Esophagus squamous epithelium (tissue), 5 donors: ENCODE measurements at regions not wholly inside any gene's neighbourhood (a gene's known extent, or its start where the extent isn't known, plus 50 kb on each side); places are given as distances from the start of the nearest gene placed in this dataset.

Source experiments
- DNase-seq: peaks from one replicate; lab custom pipeline; 2025; lab: John Stamatoyannopoulos, UW
- H3K27ac ChIP-seq, 4 donors: fragments of 200-600 bp; sonication (generic); one replicate each; pipeline ENCODE4 v1.5.1; 2016 to 2019; ENCODE audit warnings: mild to moderate bottlenecking in 1 of 4
- H3K27me3 ChIP-seq, 4 donors: fragments of 200-600 bp; sonication (generic); 1 replicate in 3 of 4; 2 replicates in 1 of 4; pipeline versions ENCODE4 v1.5.1 to v1.6.0; 2017 to 2021; ENCODE audit warnings: antibody characterized with exemption in 1 of 4
- H3K36me3 ChIP-seq, 3 donors: fragments of 200-600 bp; sonication (generic); one replicate each; pipeline ENCODE4 v1.5.1; 2016 to 2019
- H3K4me1 ChIP-seq, 3 donors: fragments of 200-600 bp; sonication (generic); one replicate each; pipeline ENCODE4 v1.5.1; 2017 to 2019
- H3K4me3 ChIP-seq, 4 donors: fragments of 200-600 bp; sonication (generic); 1 replicate in 3 of 4; 2 replicates in 1 of 4; pipeline ENCODE4 v1.5.1; 2016 to 2019; ENCODE audit warnings: mild to moderate bottlenecking in 2 of 4, moderate library complexity in 1 of 4
- H3K9me3 ChIP-seq, 3 donors: fragments of 200-600 bp; sonication (generic); one replicate each; pipeline ENCODE4 v1.5.1; 2016 to 2019
- CTCF ChIP-seq, 6 experiments: fragments of 450-650 bp in 4 of 6; fragments of 200-600 bp in 2 of 6; sonication (generic) in 2 of 6; IDR thresholded peaks; one replicate each; pipeline ENCODE4 v1.5.1; 2016 to 2019; ENCODE audit warnings: antibody characterized with exemption in 6 of 6, mild to moderate bottlenecking in 4 of 6, moderate library complexity in 4 of 6
- POLR2A ChIP-seq, 4 donors: fragments of 450-650 bp; IDR thresholded peaks; one replicate each; pipeline ENCODE4 v1.6.1; 2017; ENCODE audit warnings: antibody characterized with exemption in 4 of 4, mild to moderate bottlenecking in 4 of 4, moderate library complexity in 3 of 4
- WGBS, 2 donors: methylation state at CpG; one replicate each; pipeline ENCODE4 v1.1.5; 2018; 5-methylcytosine and 5-hydroxymethylcytosine counted together
- intact Hi-C: fragments of 100-400 bp; cut with DNase I; formaldehyde crosslinking; loops from one replicate; pipeline ENCODE4 v1.15.0; 2022
- donor health status: DM: yes; HTN: yes; CAD: no.

- Histone ChIP-seq H3K4me3 (no peak overlapping the region), H3K4me1 (peaks cover 16 to 65% (median 34%) of the 10 kb centered on the region in 3 donors), H3K9me3 (no peaks in the 10 kb centered on the region), H3K27ac (peak overlapping the region in 3 of 4 donors; percentile 23 to 90 (median 84)), H3K36me3 (no peaks in the 10 kb centered on the region), H3K27me3 (peaks cover 0 to 67% (median 0%) of the 10 kb centered on the region in 4 donors)
- DNase-seq, result no peak
- 39 to 62% methylated on average over 2 of the region's 7 CpGs for WGBS, 2 donors
- TF ChIP-seq POLR2A (IDR thresholded peaks at IDR 0.05) (no peak), CTCF (IDR thresholded peaks at IDR 0.05) (no peak)
- intact Hi-C loops, result no loop called here
These were observed 84.0 kb upstream of the ALDH1L1 start for GRCh38 chr3:126264381-126264780.

- Histone ChIP-seq H3K4me1 (peaks cover 16 to 61% (median 31%) of the 10 kb centered on the region in 3 donors), H3K9me3 (no peaks in the 10 kb centered on the region), H3K27ac (no peak overlapping the region), H3K27me3 (peaks cover 0 to 63% (median 0%) of the 10 kb centered on the region in 4 donors), H3K36me3 (no peaks in the 10 kb centered on the region), H3K4me3 (no peak overlapping the region)
- DNase-seq, result no peak
- WGBS, 2 donors, result 60 to 95% methylated on average over 1 to 3 of the region's 4 CpGs
- TF ChIP-seq POLR2A (IDR thresholded peaks at IDR 0.05), result no peak
- TF ChIP-seq CTCF (IDR thresholded peaks at IDR 0.05), result no peak
- intact Hi-C loops, result no loop called here
These were observed 83.6 kb upstream of the ALDH1L1 start for GRCh38 chr3:126263971-126264370.

DNA sequence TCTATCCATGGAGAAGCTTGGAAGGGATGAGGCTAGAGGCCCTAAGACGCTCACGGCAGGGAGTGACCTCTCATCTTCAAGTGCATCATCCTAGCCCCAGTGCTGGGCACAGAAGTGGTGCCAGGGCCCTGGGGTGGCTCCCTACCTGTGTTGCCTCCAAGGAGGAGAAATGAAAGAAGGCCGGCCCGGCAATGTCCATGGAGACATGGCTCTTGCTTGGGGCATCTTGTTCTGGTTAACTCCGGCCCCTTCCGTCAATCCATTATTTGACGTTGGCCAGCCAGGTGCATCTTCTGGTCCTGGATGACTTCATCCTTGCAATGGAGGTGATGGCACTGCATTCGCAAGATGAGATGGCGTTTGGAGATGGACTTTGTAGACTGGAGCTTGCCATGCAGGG is 83.2 kb upstream of the ALDH1L1 start:
- Histone ChIP-seq H3K4me3 (no peak overlapping the region), H3K27ac (no peak overlapping the region), H3K4me1 (peaks cover 16 to 56% (median 27%) of the 10 kb centered on the region in 3 donors), H3K27me3 (peaks cover 0 to 59% (median 0%) of the 10 kb centered on the region in 4 donors), H3K36me3 (no peaks in the 10 kb centered on the region), H3K9me3 (no peaks in the 10 kb centered on the region)
- DNase-seq, result no peak
- intact Hi-C loops, result no loop called here
- 92 to 95% methylated on average over 2 to 7 of the region's 9 CpGs for WGBS, 2 donors
- TF ChIP-seq POLR2A (IDR thresholded peaks at IDR 0.05), result no peak
- TF ChIP-seq CTCF (IDR thresholded peaks at IDR 0.05), result no peak

- WGBS, 2 donors, result 73 to 90% methylated on average over 1 to 3 of the region's 3 CpGs
- no peak overlapping the region for H3K4me3 ChIP-seq
- intact Hi-C loops, result no loop called here
- DNase-seq, result no peak
- TF ChIP-seq CTCF (IDR thresholded peaks at IDR 0.05) (no peak), POLR2A (IDR thresholded peaks at IDR 0.05) (no peak)
- H3K4me1 ChIP-seq, result peaks cover 8 to 43% (median 16%) of the 10 kb centered on the region in 3 donors
- peaks cover 0 to 46% (median 0%) of the 10 kb centered on the region in 4 donors for H3K27me3 ChIP-seq
- no peaks in the 10 kb centered on the region for H3K36me3 ChIP-seq
- H3K9me3 ChIP-seq, result no peaks in the 10 kb centered on the region
- no peak overlapping the region for H3K27ac ChIP-seq
These were observed 81.8 kb upstream of the ALDH1L1 start for GRCh38 chr3:126262227-126262626.

GRCh38 chr3:126261037-126261436 is 80.7 kb upstream of the ALDH1L1 start:
- H3K27ac ChIP-seq, result peak overlapping the region in 3 of 4 donors; percentile 52 to 59 (median 53)
- no peaks in the 10 kb centered on the region for H3K9me3 ChIP-seq
- H3K4me1 ChIP-seq, result peaks cover 0 to 31% (median 4%) of the 10 kb centered on the region in 3 donors
- no peak for TF ChIP-seq POLR2A (IDR thresholded peaks at IDR 0.05)
- TF ChIP-seq CTCF (IDR thresholded peaks at IDR 0.05), result no peak
- H3K27me3 ChIP-seq, result peaks cover 0 to 34% (median 0%) of the 10 kb centered on the region in 4 donors
- no peaks in the 10 kb centered on the region for H3K36me3 ChIP-seq
- H3K4me3 ChIP-seq, result no peak overlapping the region
- intact Hi-C loops, result no loop called here
- DNase-seq, result no peak
- 7 to 60% methylated on average over 2 of the region's 6 CpGs for WGBS, 2 donors
